ENCODE measurements at regions not wholly inside any gene's neighbourhood (a gene's known extent, or its start where the extent isn't known, plus 50 kb on each side); places are given as distances from the start of the nearest gene placed in this dataset.
"Not testable (repeated sequence)": the region's sequence is repeated elsewhere in the genome, so short reads cannot be mapped to it uniquely, and the experiment has no call there.

DNA sequence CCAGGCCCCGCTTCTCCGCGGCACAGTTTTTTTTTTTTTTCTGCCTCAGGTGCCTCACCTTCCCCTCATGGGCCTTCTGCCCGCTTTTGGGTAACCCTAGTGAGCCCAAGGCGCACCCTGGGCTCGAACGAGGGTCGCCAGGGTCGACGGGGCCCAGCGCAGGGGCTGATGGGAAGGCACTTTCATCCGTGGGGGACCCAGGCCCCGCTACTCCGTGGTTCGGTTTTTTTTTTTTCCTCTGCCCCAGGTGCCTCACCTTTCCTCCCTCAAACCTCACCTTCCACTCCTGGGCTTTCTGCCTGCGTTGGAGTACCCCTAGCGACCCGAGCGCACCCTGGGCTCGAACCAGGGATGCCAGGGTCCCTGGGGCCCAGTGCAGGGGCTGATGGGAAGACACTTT is 1569.8 kb downstream of the TSPY10 start:
- not testable (repeated sequence) for TF ChIP-seq CTCF, POLR2A, POLR2AphosphoS5, EP300 (IDR thresholded peaks at IDR 0.05)
